ENCODE measurements at regions not wholly inside any gene's neighbourhood (a gene's known extent, or its start where the extent isn't known, plus 50 kb on each side); places are given as distances from the start of the nearest gene placed in this dataset.

- TF ChIP-seq EZH2 (IDR thresholded peaks at IDR 0.05; ENCODE audit: borderline replicate concordance, low read depth, low read length, poor library complexity, severe bottlenecking) (no peak), CTCF (conservative IDR thresholded peaks at IDR 0.05; ENCODE audit: low read depth, low read length) (no peak)
Measured at GRCh38 chr6:80991316-80991715, 761.2 kb downstream of the TENT5A start.
